Glutamatergic neuron (in vitro differentiated cells): ENCODE measurements at regions not wholly inside any gene's neighbourhood (a gene's known extent, or its start where the extent isn't known, plus 50 kb on each side); places are given as distances from the start of the nearest gene placed in this dataset.
"Not testable (repeated sequence)": the region's sequence is repeated elsewhere in the genome, so short reads cannot be mapped to it uniquely, and the experiment has no call there.

Experiments
- DNase-seq: peaks from one replicate; pipeline ENCODE4 v3.0.0; 2022
- H3K27ac Mint-ChIP-seq: one replicate; pipeline ENCODE4 v1.8.0; 2020; ENCODE audit warnings: mild to moderate bottlenecking, mixed read lengths, inconsistent platforms; ENCODE audit not compliant: unreplicated experiment
- H3K27me3 Mint-ChIP-seq: one replicate; pipeline ENCODE4 v1.8.0; 2020; ENCODE audit warnings: mild to moderate bottlenecking, moderate library complexity, mixed read lengths, inconsistent platforms; ENCODE audit not compliant: unreplicated experiment
- H3K36me3 Mint-ChIP-seq: one replicate; pipeline ENCODE4 v1.8.0; 2020; ENCODE audit warnings: mild to moderate bottlenecking, mixed read lengths, inconsistent platforms; ENCODE audit not compliant: unreplicated experiment
- H3K4me1 Mint-ChIP-seq: one replicate; pipeline ENCODE4 v1.8.0; 2020; ENCODE audit warnings: mild to moderate bottlenecking, low read depth, mixed read lengths, inconsistent platforms; ENCODE audit not compliant: unreplicated experiment
- H3K4me3 Mint-ChIP-seq: one replicate; pipeline ENCODE4 v1.8.0; 2020; ENCODE audit warnings: mild to moderate bottlenecking, mixed read lengths, inconsistent platforms; ENCODE audit not compliant: unreplicated experiment
- H3K9me3 Mint-ChIP-seq: one replicate; pipeline ENCODE4 v1.8.0; 2020; ENCODE audit warnings: mild to moderate bottlenecking, moderate library complexity, mixed read lengths, inconsistent platforms; ENCODE audit not compliant: unreplicated experiment
- CTCF ChIP-seq: fragments of 200-600 bp; sonication (generic); IDR thresholded peaks from one replicate; pipeline ENCODE4 v1.5.0; 2021; ENCODE audit not compliant: partially characterized antibody, unreplicated experiment

- H3K4me3 Mint-ChIP-seq, result no peak overlapping the region
- no peak overlapping the region for H3K27ac Mint-ChIP-seq
- no peaks in the 10 kb centered on the region for H3K4me1 Mint-ChIP-seq
- TF ChIP-seq CTCF, result no peak
- H3K36me3 Mint-ChIP-seq, result no peaks in the 10 kb centered on the region
- no peak for DNase-seq
- H3K9me3 Mint-ChIP-seq, result no peaks in the 10 kb centered on the region
- no peaks in the 10 kb centered on the region for H3K27me3 Mint-ChIP-seq
Observed at GRCh38 chr4:103289186-103289585, 91.0 kb upstream of the CENPE start.

DNA sequence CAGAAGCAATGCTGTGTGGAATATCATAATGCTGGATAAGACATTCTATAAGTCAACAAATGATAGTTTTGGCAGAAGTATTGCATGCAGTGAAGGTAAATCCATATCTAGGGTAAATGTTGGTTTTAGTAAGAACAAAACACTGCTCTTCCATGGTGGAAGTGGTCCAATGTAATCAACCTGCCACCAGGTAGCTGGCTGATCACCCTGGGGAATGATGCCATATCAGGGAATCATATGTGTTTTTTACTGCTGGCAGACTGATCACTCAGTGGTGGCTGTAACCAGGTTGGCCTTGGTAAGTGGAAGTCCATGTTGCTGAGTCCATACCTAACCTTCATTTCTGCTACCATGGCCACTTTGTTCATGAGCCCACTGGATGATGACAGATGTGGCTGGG, 74.0 kb upstream of the CENPE start:
- Mint-ChIP-seq H3K4me1 (no peaks in the 10 kb centered on the region), H3K36me3 (no peaks in the 10 kb centered on the region), H3K27ac (no peak overlapping the region), H3K9me3 (no peaks in the 10 kb centered on the region), H3K27me3 (no peaks in the 10 kb centered on the region), H3K4me3 (no peak overlapping the region)
- TF ChIP-seq CTCF, result no peak
- no peak for DNase-seq

GRCh38 chr4:103268746-103269145, 70.6 kb upstream of the CENPE start:
- TF ChIP-seq CTCF, result no peak
- no peaks in the 10 kb centered on the region for H3K9me3 Mint-ChIP-seq
- H3K4me3 Mint-ChIP-seq, result no peak overlapping the region
- H3K27ac Mint-ChIP-seq, result no peak overlapping the region
- no peaks in the 10 kb centered on the region for H3K27me3 Mint-ChIP-seq
- H3K36me3 Mint-ChIP-seq, result no peaks in the 10 kb centered on the region
- H3K4me1 Mint-ChIP-seq, result no peaks in the 10 kb centered on the region
- no peak for DNase-seq

DNA sequence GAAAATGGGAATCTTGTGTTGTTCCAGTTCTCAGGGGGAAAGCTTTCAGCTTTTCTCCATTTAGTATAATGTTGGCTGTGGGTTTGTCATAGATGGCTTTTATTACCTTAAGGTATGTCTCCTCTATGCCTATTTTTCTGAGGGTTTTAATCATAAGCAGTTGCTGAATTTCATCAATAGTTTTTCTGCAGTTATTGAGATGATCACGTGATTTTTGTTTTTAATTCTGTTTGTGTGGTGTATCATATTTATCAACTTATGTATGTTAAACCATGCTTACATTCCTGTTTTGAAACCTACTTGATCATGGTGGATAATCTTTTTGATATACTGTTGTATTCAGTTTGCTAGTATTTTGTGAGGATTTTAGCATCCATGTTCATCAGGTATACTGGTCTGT, 66.8 kb upstream of the CENPE start:
- Mint-ChIP-seq H3K27ac (no peak overlapping the region), H3K9me3 (no peaks in the 10 kb centered on the region), H3K4me1 (no peaks in the 10 kb centered on the region), H3K36me3 (no peaks in the 10 kb centered on the region), H3K4me3 (no peak overlapping the region), H3K27me3 (no peaks in the 10 kb centered on the region)
- no peak for TF ChIP-seq CTCF
- no peak for DNase-seq

DNA sequence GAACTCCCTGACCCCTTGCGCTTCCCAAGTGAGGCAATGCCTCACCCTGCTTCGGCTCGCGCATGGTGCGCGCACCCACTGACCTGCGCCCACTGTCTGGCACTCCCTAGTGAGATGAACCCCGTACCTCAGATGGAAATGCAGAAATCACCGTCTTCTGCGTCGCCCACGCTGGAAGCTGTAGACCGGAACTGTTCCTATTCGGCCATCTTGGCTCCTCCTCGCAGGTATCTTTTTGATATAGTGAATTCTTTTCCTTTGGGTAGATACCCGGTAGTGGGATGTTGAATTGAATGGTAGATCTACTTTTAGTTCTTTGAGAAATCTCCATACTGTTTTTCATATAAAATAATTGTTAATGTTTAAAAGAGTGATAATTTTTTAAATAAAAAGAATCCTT, 57.9 kb upstream of the CENPE start:
- not testable (repeated sequence) for DNase-seq, H3K9me3 Mint-ChIP-seq

More for the DNA sequence above, 57.9 kb upstream of the CENPE start:
- H3K4me3 Mint-ChIP-seq, result peak overlapping the region; percentile 75
- not testable (repeated sequence) for H3K4me1 Mint-ChIP-seq, H3K36me3 Mint-ChIP-seq, H3K27me3 Mint-ChIP-seq
- H3K27ac Mint-ChIP-seq, result peak overlapping the region; percentile 77
